HFFc6 (cell line): ENCODE measurements at regions not wholly inside any gene's neighbourhood (a gene's known extent, or its start where the extent isn't known, plus 50 kb on each side); places are given as distances from the start of the nearest gene placed in this dataset.

Source experiments
- DNase-seq: peaks from one replicate; pipeline ENCODE4 v3.0.0-alpha.2; 2018
- H3K27ac Mint-ChIP-seq: 2 replicates; pipeline ENCODE4 v1.8.0; 2020; ENCODE audit warnings: mild to moderate bottlenecking, mixed read lengths
- H3K27me3 Mint-ChIP-seq: 2 replicates; pipeline ENCODE4 v1.8.0; 2021; ENCODE audit warnings: mild to moderate bottlenecking, moderate library complexity, mixed read lengths; ENCODE audit not compliant: insufficient read depth
- H3K36me3 Mint-ChIP-seq: 2 replicates; pipeline ENCODE4 v1.8.0; 2021; ENCODE audit warnings: low read depth, mixed read lengths
- H3K4me1 Mint-ChIP-seq: 2 replicates; pipeline ENCODE4 v1.8.0; 2020; ENCODE audit warnings: low read depth, mixed read lengths
- H3K4me3 Mint-ChIP-seq: 2 replicates; pipeline ENCODE4 v1.8.0; 2020; ENCODE audit warnings: mild to moderate bottlenecking, moderate library complexity, mixed read lengths
- H3K9me3 Mint-ChIP-seq: 2 replicates; pipeline ENCODE4 v1.8.0; 2020; ENCODE audit warnings: mild to moderate bottlenecking, mixed read lengths
- CTCF ChIP-seq: fragments of 200-600 bp; sonication (generic); IDR thresholded peaks from 2 replicates; pipeline ENCODE4 v1.5.0; 2021; ENCODE audit warnings: antibody characterized with exemption, mild to moderate bottlenecking

- Mint-ChIP-seq H3K36me3 (0 out of 2 replicates have a peak, but pooled peaks cover 5% of the 10 kb centered on the region), H3K4me1 (no peaks in the 10 kb centered on the region), H3K9me3 (peaks cover 48% of the 10 kb centered on the region), H3K27me3 (no peaks in the 10 kb centered on the region), H3K27ac (no peak overlapping the region), H3K4me3 (no peak overlapping the region)
- TF ChIP-seq CTCF: no peak
- no peak for DNase-seq
These were observed 203.0 kb upstream of the TFAP2D start for GRCh38 chr6:50510361-50510760.

GRCh38 chr6:50520326-50521266, 192.7 kb upstream of the TFAP2D start:
- Mint-ChIP-seq H3K27me3 (no peaks in the 10 kb centered on the region; the same call in 1 of the 2 replicates), H3K4me1 (no peaks in the 10 kb centered on the region), H3K4me3 (no peak overlapping the region), H3K9me3 (peaks cover 26% of the 10 kb centered on the region), H3K27ac (no peak overlapping the region), H3K36me3 (no peaks in the 10 kb centered on the region)
- TF ChIP-seq CTCF: no peak
- no peak for DNase-seq

- Mint-ChIP-seq H3K4me3 (no peak overlapping the region), H3K36me3 (no peaks in the 10 kb centered on the region), H3K27ac (no peak overlapping the region), H3K9me3 (peaks cover 29% of the 10 kb centered on the region), H3K4me1 (no peaks in the 10 kb centered on the region), H3K27me3 (no peaks in the 10 kb centered on the region)
- no peak for TF ChIP-seq CTCF
- no peak for DNase-seq
These were observed 189.0 kb upstream of the TFAP2D start for GRCh38 chr6:50524341-50524740.

- Mint-ChIP-seq H3K4me3 (no peak overlapping the region), H3K4me1 (no peaks in the 10 kb centered on the region), H3K9me3 (peaks cover 42% of the 10 kb centered on the region), H3K36me3 (no peaks in the 10 kb centered on the region), H3K27me3 (no peaks in the 10 kb centered on the region), H3K27ac (no peak overlapping the region)
- no peak for TF ChIP-seq CTCF
- DNase-seq: no peak
These were observed 185.3 kb upstream of the TFAP2D start for GRCh38 chr6:50527985-50528384.

- Mint-ChIP-seq H3K27ac (no peak overlapping the region), H3K4me1 (no peaks in the 10 kb centered on the region), H3K9me3 (peaks cover 33% of the 10 kb centered on the region), H3K27me3 (no peaks in the 10 kb centered on the region), H3K36me3 (no peaks in the 10 kb centered on the region), H3K4me3 (no peak overlapping the region)
- DNase-seq: no peak
- no peak for TF ChIP-seq CTCF
These were observed 173.9 kb upstream of the TFAP2D start for GRCh38 chr6:50539447-50539846.
